NCI-H2029 treated with DMSO at 0.1 percent for 48 hours (cell line): ENCODE measurements at regions not wholly inside any gene's neighbourhood (a gene's known extent, or its start where the extent isn't known, plus 50 kb on each side); places are given as distances from the start of the nearest gene placed in this dataset.
A peak's percentile ranks its signal among the peaks of the same experiment; 100 is the strongest.
"Not testable (repeated sequence)": the region's sequence is repeated elsewhere in the genome, so short reads cannot be mapped to it uniquely, and the experiment has no call there.

Source experiments
- DNase-seq: peaks from one replicate; lab custom pipeline; 2025; lab: John Stamatoyannopoulos, UW

GRCh38 chr3:194014756-194015155 is 121.2 kb upstream of the HES1 start:
- DNase-seq, result no peak

DNA sequence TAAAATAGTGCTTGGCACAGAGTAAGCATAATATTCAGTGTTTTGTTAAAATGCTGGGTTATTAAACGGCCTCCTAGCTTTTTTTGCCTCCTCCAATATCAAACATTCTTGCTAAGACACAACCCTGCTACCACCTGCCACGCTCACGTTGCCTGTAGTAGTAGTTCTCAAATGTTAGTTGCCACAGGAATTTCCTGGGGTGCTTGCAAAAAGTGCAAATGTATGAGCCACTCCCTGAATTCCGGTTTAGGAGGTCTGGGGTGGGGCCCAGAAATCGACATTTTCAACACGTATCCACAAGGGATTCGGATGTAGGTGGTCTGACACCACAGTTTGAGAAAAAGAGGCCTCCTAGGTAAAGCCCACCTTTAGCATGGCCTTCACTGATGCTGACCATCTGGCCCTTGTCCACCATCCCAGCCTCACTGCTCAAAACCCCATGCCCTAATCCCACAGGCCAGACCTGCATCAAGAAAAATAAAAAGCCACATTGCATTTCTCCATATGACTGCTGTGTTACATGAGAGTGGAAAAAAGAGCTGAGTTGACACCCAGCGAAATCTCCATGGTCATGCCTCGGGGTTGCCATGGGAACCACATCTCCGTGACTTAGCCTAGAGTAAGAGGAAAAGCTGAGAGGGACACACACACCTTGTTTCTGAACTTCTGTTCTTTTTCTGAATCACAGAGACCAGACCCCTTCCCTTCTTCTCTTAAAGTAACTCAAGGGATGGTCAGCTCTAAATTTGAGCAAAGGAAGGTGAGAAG is 116.4 kb upstream of the HES1 start:
- DNase-seq, result no peak

GRCh38 chr3:194022052-194022451 is 113.9 kb upstream of the HES1 start:
- no peak for DNase-seq

GRCh38 chr3:194022816-194023215 is 113.1 kb upstream of the HES1 start:
- DNase-seq, result no peak

GRCh38 chr3:194023501-194024280 is 112.3 kb upstream of the HES1 start:
- peak; percentile 68 for DNase-seq

DNA sequence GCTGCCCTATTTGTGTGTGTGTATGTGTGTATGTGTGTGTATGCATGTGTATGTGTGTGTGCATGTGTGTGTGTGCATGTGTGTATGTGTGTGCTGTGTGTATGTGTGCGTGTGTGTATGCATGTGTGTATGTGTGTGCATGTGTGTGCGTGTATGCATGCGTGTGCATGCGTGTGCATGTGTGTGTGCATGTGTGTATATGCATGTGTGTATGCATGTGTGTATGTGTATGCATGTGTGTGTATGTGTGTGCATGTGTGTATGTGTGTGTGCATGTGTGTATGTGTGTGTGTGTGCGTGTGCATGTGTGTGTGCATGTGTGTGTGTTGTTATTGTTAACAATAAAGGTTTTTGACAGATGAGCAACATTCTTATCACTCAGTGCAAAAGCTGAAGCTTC is 110.8 kb upstream of the HES1 start:
- no peak for DNase-seq

DNA sequence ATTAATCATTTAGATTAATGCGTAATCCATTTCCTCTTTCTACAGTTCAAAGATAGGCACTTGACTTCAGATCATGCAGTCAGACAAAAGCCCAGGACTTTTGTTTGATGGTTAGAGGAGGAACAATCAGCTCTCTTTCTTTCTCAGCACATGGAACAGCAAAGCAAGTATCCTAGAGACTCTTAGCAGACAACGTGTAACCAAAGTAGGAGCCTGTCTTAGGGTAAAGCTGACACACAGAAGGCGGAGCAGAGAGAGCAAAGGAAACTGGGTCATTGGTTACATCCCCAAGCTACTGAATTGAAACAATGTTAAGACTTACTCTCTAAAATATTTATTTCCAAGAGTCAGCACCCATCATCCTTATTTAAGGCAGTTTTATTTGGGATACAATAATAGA is 110.0 kb upstream of the HES1 start:
- DNase-seq, result no peak

DNA sequence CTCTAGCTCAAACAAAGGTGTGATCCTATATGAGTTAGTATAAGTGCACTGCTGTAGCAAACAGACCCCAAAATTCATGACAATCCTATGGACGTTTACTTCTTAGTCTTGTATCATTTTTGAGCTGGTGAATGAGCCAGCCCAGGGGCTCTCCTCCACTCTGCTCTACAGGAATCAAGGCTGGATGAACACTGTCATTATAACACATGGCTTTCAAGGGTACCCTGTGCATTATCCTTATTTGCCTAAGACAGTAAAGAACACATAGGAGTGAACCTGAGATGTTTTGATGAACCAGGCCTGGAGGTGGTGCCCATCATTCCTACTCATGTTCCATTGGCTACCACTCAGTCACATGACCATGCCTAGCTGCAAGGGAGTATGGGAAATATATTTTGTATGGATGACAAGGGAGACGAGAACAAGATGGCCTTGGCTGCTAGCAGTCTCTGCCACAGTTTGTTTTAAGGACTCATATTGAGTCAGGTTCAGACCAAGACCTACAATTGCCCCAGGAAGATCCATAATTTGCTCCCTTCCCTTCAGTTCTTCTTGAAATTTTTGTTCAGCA is 107.4 kb upstream of the HES1 start:
- DNase-seq, result no peak

- no peak for DNase-seq
Observed at GRCh38 chr3:194029846-194030245, 106.1 kb upstream of the HES1 start.

DNA sequence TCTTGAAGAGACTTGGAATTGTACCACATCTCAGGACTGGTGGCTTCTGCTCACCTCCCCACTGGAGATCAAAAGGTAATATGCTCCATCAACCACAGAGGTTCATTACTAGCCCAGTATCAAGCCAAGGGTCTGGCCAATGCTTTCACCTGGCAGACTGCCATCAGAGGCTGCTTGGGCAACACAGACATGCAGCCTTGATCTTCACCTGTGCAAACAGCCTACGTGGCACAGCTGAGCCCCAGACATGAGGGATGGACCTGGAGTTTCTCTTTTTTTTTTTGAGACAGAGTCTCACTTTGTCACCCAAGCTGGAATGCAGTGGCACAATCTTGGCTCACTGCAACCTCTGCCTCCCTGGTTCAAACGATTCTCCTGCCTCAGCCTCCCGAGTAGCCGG is 105.6 kb upstream of the HES1 start:
- DNase-seq, result peak; percentile 66

- no peak for DNase-seq
Observed at GRCh38 chr3:194031349-194031748, 104.6 kb upstream of the HES1 start.

- DNase-seq, result no peak
Observed at GRCh38 chr3:194031867-194032635, 103.9 kb upstream of the HES1 start.

DNA sequence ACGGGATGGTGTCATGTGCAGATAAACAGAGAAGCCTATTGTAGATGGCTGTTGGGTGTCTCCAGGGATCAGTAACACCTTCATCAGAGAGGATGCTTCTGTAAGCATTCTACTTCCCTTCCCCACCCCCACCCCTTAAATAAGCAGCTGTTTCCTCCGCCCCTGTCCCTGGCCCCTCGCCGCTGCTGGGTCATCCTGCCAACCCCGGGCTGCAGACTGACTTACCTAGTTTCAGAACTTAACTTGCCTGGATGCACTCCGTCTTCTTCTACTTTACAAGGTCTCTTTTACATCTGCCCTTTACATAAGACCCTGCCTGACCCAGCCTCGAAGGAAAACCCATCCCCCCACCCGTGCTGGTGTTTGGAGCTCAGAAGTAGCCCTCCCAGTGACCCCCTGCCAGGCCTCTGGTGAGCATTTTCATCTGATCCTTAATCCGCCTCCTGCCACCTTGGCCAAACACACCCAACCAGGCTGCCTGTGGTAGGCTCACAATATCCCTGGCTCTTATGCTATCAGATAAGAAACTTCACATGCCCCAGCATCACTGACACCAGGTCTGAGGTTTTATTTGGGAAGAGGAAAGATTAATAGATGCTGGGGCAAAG is 103.0 kb upstream of the HES1 start:
- DNase-seq, result no peak

GRCh38 chr3:194034346-194035336 is 101.3 kb upstream of the HES1 start:
- DNase-seq, result no peak

- DNase-seq, result no peak
Observed at GRCh38 chr3:194035406-194036138, 100.4 kb upstream of the HES1 start.

- no peak for DNase-seq
Observed at GRCh38 chr3:194036842-194037241, 99.1 kb upstream of the HES1 start.

DNA sequence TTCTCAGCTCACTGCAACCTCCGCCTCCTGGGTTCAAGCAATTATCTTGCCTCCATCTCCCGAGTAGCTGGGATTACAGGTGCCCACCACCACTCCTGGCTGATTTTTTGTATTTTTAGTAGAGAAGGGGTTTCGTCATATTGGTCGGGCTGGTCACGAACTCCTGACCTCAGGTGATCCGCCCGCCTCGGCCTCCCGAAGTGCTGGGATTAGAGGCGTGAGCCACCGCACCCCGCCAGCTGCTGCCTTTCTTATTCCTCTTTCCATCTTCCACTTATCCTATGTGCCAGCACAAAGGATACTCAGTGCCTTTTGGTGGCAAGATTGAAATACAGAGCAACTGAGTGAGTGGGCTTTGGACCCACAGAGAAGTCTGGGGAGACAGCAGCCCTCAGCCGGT is 97.6 kb upstream of the HES1 start:
- DNase-seq, result not testable (repeated sequence)

GRCh38 chr3:194038960-194039359 is 97.0 kb upstream of the HES1 start:
- DNase-seq, result no peak

GRCh38 chr3:194040516-194041273 is 95.3 kb upstream of the HES1 start:
- no peak for DNase-seq
